HG03457 (cell line): ENCODE measurements at regions not wholly inside any gene's neighbourhood (a gene's known extent, or its start where the extent isn't known, plus 50 kb on each side); places are given as distances from the start of the nearest gene placed in this dataset.

Experiments
- ATAC-seq: cut with Tn5 transposase; IDR thresholded peaks from one replicate; pipeline ENCODE4 v1.9.1; 2021; ENCODE audit warnings: moderate number of reproducible peaks; ENCODE audit not compliant: unreplicated experiment

DNA sequence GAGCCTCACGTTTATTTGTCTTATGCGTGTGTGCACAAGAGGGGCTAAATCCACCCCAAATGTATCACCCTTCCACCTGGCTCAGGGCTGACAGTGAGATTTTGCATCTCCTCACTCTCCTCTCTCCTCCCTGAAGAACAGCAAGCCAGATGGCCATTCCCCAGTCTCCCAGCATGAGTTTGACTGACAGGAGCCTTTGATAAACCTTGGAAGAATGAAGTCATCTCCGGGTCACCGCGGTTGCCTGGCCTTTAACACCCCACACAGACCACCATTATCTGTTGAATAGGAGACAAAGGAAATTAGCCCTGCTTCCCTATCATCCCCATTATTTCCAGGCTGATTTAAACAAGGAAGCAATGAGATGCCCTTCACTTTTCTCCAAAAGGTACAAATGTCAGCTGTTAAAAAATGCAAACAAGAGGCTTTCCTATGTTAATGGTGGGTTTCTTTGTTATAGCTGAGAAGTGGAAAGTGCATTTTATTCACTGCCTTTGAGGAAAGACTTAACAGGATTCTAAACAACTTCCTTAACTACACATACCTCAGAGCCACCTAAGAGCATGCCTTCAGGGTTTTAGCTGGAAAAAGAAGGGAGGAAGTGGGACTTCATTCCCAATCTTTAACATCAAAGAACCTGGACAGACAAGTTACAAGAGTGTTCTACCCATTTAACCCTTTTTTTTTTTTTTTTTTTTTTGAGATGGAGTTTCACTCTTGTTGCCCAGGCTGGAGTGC lies 524.8 kb upstream of the ID4 start:
- no peak for ATAC-seq

DNA sequence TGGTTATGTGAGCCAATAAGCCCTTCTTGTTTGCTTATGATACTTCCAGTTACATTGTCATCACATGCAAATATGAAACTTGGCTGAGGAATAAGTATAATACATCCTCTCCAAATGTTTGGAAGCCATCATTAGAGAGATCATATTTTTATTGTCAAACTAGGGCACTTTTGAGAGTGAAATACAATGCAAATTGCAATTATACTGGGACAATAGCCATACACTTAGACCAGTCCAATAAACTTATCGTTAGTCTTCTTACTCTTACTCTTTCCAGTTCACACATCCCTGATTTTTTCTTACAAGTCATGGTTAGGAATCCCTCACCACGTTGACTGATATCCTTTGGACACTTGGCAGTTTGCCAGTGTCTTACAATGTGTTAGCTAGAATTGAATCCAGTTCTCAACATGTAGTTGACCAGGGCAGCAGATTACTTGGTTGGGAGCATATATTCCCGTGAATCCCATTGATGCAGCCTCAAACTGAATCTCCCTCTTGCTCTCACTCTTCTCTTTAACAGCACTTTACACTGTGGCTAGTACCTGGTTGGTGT lies 519.7 kb upstream of the ID4 start:
- ATAC-seq = no peak

DNA sequence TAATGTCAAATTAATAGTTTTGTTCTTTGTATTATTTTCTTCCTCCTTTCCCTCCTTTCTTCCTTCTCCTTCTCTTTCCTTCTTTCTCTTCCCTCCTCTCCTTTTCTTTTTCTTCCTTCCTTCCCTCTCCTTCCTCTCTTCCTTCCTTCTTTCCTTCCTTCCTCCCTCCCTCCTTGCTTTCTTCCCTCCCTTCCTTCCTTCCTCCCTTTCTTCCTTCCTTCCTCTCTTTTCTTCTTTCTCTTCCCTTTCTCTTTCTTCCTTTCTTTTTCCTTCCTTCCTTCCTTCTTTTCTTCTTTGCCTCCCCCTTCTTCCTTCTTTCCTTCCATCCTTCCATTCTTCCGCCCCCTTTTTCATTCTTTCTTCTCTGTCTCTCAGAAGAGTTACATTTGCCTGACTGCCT lies 518.2 kb upstream of the ID4 start:
- no peak for ATAC-seq

DNA sequence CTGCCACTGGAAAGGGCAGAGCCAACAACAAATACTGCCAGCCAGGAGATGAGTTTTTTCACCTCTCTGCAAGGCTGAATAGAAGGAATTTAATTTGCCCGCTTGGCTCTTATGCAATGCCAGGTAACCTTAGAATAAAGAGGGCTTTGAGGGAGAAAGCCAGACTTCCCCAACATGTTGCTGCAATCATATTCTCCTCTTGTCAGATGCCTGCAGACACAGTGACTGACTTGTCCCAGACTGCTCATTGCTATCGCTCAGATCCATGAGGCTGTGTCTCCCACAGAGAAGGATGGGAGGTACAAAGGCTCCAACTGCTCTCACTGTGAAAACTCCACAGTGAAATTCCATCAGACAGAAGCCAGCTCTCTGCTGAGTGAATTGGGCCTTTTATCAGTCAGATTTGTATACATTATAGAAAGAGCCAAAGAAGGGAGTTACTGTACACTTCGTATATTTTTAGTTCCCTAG lies 517.0 kb upstream of the ID4 start:
- no peak for ATAC-seq

DNA sequence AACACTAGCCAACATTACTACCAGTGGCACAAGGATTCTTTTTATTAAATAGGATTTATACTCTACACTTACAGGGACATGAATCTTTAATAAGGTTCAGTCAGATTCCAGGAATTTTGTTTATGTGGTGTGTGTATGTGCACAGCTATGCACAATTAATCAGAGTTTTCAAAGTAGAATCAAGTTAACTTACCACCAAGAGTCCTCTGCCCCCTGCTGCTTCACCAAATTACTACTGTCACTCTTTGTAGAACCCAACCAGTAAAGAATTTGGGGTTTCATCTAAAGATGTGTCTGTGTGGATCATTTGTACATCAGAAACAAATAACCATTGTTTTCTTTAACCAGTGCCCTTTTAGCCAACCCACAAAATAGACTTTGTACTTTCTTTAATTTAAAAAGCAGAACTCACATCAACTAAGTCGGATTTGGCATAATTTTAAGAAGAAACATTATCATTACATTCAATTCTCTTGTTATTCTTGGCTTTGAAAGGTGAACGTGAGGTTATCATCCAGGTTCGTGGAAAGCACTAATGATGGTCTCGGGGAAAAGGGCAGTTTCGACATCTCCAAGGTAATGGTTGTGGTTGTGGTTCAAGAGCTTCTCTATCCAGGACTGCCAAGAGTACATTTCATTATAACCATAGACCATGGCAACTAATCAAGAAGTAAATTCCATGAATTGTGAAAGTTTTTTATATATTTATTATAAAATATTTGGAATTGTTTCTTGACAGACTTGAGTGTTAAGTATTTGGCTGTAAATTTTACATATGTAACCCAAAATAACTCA lies 514.3 kb upstream of the ID4 start:
- no peak for ATAC-seq

DNA sequence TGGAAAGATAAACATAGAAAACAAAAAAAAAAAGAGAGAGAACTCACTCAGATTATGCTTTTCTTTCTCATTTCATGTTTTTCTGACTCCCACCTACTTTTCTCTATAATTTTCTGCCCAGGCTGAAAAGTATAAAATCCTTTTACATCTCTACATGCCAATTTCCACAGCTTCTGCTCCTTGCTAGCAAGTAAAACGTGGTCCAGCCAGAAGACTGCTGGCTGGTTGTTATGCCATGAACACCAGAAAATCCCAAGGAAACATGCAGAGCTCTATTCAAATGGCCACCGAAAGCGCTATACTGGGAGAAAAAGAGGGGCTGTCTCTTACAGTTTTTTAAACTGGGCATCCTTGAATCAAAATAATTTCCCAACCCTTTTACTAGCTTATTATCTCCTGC lies 512.8 kb upstream of the ID4 start:
- no peak for ATAC-seq

DNA sequence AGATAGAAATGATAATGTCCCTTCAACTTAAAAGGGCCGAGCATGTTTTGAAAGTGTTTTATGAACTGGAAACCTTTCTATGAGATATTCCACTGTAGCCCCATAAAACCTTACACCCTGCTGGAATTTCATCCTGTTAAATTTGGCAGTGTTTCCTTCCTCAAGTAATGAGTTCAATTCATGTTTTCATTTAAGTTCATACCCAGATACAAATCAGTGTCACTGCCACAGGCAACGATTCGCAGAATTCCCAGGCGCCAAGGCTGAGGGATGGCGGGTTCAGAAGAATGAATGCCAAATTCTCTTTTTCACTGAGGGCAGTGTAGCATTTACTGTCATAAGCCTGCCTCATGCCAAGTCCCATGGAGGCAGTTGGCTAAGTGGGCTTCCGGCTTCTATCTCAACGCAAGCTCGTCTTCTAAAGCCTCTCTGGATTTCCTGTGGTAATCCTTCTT lies 511.8 kb upstream of the ID4 start:
- ATAC-seq = no peak

DNA sequence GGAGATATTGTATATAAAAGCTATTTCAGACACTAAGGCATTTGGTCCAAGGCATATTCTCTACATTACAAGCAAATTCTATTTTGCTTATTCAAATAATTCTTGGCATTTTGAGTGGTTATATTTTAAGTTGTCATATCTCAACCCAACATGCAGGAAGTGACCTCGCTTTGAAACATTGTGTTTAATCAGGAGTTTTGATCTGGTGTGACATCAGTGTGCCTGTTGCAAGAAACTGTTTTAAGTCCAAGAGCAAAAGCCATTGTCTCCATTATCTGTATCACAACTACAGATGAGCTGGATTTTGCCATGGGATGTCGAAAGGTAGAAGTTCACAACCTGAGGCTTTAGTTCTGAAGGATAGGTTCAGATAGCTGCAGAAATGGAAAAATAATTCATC lies 509.9 kb upstream of the ID4 start:
- ATAC-seq = no peak

DNA sequence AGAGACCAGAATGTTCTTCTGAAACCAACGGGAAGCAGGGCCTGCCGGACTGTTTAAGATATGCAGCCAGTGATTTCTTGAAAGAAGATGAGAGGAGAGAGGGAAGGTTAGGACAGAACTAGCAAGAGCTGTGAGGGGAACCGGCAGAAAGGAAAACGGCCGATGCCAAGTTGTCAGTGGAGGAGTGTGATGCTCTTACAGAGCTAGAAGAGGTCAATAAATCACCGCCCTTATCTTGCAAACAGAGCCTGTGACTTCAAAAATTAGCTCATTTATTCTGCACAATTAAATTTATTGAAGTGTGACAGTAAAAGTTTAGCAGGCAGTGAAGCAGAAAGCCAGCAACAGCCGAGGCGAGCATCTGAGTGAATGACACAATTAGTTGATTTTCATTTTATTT lies 509.5 kb upstream of the ID4 start:
- no peak for ATAC-seq

DNA sequence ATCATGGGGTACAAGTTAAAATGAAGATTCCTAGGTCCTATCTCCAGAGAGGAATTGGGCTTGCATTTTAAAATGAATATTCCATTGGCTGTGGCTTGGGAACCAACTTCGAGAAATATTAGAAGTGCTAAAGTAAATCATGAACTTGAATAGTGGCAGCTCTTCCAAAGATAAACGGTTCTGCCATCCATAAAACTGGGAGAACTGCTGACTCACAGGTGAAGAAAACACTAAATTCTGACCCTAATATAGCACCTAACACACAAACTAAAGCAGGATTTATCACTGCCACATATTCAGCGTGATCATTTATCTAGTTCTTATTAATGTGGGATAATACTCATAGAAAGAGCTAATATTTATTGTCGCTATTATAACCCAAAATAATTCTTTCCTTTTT lies 508.1 kb upstream of the ID4 start:
- ATAC-seq = no peak

DNA sequence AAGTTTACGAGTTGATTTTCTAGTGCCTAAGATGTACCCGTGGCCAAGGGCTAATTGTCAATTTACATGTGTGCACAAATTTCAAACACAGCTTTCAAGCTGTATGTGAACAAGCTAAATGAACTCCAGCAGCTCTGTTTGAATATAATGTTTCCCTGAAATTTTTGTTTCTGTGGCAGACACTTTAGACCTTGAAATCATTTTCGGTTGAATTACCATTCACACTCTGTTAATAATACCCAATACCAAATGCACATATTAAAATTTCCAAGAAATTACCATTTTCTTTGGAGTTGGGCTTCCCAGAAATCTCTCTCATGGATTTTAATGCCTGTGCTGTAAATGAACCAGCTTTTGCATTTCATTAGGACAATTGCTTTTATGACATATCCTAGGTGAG lies 506.1 kb upstream of the ID4 start:
- ATAC-seq = no peak

DNA sequence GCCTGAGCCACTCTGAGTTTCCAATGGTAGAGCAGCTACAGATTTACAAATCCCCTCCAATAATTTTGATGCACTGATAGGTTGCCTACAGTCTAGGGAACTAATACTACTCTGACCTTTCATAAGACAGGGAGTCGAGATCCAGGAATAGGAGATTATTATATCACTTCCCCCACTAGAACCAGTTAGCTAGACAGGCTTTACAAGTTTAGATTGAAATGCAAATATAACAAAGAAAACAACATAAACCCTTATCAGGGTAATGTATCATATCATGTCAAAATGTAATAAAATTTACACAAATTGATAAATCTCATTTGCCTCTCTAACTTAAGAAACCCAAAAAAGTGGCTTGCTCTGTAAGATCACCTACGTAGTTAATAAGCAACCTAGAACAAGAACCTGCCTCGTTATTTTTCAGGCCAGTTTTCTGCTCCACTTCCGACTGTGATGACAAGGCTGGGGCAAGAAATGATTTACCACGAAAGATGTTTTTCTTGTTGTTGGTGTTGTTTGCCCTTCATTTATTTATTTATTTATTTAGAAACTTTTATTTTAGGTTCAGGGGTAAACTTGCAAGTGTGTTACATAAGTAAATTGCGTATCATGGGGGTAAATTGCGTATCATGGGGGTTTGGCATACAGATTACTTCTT lies 504.2 kb upstream of the ID4 start:
- no peak for ATAC-seq

DNA sequence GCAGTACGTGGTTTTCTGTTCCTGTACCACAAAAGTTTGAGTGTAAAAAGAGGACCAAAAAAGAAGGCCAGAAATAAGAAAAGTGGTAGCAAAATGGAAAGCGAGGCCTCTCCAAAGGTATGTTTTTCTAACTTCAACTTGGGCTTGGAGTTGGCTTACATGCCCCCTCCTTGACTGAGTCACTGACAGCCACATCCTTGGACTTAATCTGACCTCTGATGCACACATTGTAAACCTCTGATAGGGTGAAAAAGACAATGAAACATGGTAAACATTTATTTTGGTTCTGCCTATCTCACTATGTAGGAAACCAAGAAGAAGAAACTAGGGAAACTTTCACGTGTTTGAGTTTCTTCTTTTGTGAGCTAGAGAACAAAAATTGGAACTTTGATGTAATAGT lies 503.2 kb upstream of the ID4 start:
- no peak for ATAC-seq

DNA sequence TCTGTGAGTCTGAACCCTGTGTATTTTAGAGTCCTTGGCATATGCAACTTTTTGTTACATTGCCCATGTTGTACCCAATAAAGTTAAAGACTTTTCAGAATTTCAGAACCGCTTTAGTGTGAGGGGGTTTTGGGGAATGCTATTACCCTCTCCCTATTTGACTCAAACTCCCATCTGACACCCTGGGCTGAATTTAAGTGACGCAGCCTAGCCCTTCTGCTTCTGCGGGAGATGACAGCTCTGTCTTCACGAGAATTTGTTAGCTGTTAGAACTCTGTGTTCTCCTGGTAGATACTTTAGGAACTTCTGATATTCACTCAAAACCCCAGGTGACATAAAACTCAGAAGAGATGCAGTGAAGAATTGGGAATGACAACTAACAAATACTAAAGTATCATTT lies 500.6 kb upstream of the ID4 start:
- no peak for ATAC-seq

DNA sequence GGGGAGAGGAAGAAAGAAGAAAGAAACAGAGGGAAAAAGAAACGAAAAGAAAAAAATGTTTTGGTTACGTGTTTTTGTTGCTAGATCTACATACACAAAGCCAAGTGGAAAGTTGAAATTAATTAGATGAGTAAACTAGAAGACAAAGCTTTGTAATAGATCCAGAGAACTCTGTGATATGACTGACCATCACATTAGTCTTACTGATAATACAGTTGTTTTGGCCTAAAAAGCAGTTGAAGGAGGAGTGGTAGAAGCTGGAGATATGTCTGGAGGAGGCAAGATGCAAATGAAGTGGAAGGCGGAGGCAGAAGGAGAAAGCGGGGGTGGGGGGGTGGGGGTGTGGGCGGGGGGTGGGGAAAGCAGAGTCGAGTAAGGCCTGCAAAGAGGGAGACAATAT lies 500.1 kb upstream of the ID4 start:
- ATAC-seq = no peak

DNA sequence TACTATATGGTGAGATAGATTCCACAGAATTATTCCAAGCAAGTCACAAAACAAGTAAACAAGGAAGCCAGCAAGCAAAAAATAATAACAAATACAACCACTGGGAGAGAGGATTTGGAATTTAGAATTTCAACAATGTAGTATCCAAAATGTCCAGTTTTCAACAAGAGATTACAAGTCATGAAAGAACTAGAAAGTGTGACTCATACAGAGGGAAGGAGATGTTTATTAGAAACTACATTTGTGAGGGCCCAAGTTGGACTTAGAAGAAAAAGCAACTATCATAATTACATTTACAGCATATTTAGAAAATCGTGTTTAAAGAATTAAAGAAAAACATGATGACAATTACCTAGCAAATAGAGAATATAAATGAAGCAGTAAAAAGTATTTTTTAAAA lies 494.6 kb upstream of the ID4 start:
- ATAC-seq = no peak

DNA sequence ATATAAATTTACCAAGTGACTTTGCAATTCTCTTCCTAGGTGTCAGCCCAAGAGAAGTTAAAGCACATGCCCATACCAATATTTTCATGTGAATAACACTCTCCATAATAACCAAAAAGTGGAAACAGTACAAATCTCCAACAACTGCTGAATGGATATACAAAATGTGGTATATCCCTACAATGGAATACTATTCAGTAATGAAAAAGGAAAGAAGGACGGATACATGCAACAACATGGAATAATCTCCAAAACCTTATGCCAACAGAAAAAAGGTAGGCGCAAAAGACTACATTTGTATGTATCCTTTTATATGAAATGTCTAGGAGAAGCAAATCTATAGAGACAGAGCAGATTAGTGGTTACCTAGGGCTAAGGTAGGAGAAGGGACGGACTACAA lies 487.7 kb upstream of the ID4 start:
- ATAC-seq = no peak

DNA sequence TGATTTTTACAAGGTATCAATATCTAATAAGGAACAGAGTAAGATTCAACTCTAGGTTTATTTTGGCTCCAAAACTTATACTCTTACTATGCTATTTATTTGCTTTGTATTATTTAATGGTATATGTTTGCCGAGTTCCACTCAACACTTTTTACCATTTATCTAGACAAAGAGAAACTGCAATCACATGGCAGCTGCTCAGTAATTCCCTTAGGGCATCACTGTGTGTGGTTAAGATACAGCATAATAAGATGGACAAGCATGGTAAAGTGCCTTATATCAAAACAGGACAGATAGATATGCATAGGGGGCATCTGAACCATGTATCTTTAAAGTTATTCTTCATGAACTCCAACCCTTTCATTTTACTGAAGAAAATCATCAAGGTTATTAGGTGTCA lies 483.0 kb upstream of the ID4 start:
- no peak for ATAC-seq

DNA sequence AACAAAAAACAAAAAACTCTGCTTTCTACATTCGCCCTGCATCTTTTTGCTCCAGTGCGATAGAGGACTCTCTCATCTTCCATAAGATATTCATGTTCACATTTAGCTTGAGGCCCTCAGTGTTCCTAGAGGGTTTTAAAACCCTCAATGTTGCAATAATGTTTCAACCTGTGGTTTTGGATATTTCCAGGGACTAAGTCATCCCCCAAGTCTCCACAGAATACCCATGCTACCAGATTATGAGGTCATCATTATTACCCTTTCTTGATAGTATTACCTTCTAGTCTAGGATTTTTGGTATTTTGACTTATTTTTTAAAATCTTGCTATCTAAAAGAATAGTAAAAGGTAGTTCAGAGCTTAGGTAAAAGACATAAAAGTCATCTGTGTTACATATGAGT lies 480.5 kb upstream of the ID4 start:
- ATAC-seq = no peak

DNA sequence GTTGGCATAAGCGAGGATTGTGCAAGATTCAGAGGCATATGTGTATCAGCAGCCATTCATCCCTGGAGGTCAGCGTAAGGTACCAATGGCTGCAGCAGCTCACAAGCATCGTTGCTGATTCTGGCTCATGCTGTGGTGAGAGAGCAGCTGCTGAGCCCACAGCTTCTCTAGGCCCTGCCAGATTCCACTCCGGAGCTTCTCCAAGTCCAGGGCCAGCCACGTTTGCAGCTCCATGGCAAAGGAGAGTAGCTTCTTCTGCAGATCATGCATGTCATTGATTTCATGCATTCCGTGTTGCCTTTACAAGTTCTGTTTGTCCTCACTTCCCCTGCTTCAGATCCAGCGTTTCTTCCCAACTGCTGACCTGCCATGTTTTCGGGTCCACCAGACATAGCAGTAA lies 474.8 kb upstream of the ID4 start:
- no peak for ATAC-seq

DNA sequence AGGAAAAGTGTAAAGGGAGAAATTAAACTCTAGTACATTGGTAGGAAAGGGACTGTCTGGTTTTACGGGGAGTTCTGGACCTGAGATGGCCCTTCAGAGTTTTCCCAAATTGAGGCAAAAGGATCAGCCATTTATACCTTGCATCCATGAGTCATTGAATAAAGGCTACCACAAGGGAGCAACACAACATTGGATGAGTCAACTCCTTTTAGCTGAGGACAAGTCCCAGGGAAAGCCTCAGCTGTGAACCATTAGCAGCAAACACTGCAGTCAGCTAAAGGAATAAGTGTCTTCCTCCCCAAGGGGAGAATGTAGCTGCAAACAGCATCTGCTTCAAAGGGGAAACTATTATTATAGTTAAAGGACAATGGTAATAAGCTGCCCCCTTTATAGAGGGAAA lies 468.7 kb upstream of the ID4 start:
- no peak for ATAC-seq

DNA sequence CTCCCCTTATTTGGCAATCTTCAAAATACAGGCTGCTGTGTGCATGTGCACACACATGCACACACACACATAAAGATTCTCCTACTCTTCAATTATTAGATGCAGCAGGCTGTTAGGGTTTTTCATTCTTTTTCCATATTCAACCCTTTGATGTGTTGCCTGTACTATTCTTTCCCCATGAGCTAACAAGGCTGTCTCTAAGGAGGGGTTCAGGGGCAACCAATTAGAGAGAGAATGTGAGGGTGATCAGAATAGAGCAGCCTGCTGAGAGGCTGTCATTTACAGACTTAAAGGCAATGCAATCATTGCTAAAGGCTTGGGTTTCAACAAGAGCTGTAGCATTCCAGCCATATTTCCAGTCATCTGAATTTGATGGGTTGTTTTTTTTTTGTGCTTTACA lies 467.4 kb upstream of the ID4 start:
- no peak for ATAC-seq
